ENCODE measurements at regions not wholly inside any gene's neighbourhood (a gene's known extent, or its start where the extent isn't known, plus 50 kb on each side); places are given as distances from the start of the nearest gene placed in this dataset.

DNA sequence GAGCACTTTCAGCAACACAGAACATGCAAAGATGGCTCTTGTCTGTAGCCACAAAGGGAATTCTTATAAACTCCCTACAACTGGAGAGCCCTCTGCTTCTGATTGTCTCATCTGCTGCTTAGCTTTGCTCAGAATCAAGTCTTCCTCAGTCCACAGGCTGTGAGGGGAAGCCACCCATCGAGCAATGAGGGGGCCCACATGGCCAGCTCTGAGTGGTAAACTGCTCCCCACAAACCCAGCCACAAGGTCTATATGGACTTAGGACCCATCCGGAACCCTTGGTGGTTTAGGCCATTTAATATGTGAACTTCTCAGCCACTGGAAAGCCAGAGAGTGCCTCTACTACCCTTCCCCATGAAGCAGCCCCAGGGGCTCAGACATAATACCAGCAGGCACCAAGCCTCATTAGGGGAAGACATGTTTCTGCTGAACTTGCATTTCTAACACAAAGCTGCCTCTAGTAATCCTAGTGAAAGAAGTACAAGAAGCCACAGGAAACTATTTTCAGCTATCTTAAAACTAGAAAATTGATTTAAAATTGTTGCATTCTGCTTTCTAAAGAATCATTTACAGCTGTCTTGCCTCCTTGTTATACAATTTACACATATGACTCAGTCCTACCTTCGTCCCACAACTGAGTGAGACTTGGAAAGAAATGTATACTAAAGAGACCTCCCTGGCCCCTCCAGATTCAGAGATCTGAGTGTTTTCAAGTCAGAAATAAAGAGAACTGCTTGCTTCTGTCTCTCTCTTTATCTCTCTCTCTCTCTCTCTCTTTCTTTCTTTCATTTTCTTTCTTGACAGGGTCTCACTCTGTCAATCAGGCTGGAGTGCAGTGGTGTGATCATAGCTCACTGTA, 90.2 kb downstream of the ESM1 start:
- TF ChIP-seq, protein P1, sequence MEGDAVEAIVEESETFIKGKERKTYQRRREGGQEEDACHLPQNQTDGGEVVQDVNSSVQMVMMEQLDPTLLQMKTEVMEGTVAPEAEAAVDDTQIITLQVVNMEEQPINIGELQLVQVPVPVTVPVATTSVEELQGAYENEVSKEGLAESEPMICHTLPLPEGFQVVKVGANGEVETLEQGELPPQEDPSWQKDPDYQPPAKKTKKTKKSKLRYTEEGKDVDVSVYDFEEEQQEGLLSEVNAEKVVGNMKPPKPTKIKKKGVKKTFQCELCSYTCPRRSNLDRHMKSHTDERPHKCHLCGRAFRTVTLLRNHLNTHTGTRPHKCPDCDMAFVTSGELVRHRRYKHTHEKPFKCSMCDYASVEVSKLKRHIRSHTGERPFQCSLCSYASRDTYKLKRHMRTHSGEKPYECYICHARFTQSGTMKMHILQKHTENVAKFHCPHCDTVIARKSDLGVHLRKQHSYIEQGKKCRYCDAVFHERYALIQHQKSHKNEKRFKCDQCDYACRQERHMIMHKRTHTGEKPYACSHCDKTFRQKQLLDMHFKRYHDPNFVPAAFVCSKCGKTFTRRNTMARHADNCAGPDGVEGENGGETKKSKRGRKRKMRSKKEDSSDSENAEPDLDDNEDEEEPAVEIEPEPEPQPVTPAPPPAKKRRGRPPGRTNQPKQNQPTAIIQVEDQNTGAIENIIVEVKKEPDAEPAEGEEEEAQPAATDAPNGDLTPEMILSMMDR (IDR thresholded peaks at IDR 0.05; ENCODE audit: low read depth, low read length): no peak
- TF ChIP-seq EZH2phosphoT487 (IDR thresholded peaks at IDR 0.05; ENCODE audit: low read depth): no peak

Measured in OCI-LY3 (cell line).